PC-9 (cell line): ENCODE measurements at regions not wholly inside any gene's neighbourhood (a gene's known extent, or its start where the extent isn't known, plus 50 kb on each side); places are given as distances from the start of the nearest gene placed in this dataset.

Source experiments
- CTCF ChIP-seq: fragments of 200-600 bp; sonication (generic); conservative IDR thresholded peaks from 2 replicates; pipeline ENCODE4 v1.6.1; 2017; ENCODE audit warnings: mixed run types, antibody characterized with exemption, mild to moderate bottlenecking, moderate library complexity
- EZH2 ChIP-seq: fragments of 200-600 bp; sonication (generic); IDR thresholded peaks from 2 replicates; pipeline ENCODE4 v1.8.0; 2017; ENCODE audit warnings: antibody characterized with exemption, low read depth

DNA sequence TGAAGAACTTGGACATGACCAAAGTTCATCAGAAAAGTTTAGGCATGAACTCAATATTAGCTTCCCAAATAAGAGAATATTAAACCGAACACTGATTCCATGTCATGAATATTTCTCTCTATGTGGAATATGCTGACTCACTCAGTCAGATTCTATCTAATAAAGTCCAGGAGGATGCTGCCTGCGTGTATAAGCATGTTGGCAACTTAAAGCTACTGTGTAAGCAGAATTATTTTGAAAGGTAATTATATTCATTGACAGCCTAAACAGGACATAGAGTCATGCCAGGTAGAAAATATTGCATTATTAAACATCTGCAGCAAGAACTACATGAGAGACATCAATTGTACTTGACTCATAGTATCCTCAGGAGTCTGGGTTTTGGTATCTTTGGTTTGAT, 367.9 kb upstream of the SPOCK3 start:
- no peak for TF ChIP-seq CTCF
- TF ChIP-seq EZH2 = no peak
